Osteocyte (in vitro differentiated cells): ENCODE measurements at regions not wholly inside any gene's neighbourhood (a gene's known extent, or its start where the extent isn't known, plus 50 kb on each side); places are given as distances from the start of the nearest gene placed in this dataset.

Source experiments
- DNase-seq: peaks from one replicate; pipeline ENCODE4 v3.0.0; 2021; ENCODE audit warnings: mixed read lengths; ENCODE audit not compliant: unreplicated experiment; ENCODE audit errors: extremely low spot score
- H3K27ac Mint-ChIP-seq: one replicate; pipeline ENCODE4 v1.8.0; 2021; ENCODE audit warnings: mild to moderate bottlenecking, mixed read lengths; ENCODE audit not compliant: unreplicated experiment
- H3K27me3 Mint-ChIP-seq: one replicate; pipeline ENCODE4 v1.8.0; 2021; ENCODE audit warnings: mixed read lengths; ENCODE audit not compliant: unreplicated experiment
- H3K36me3 Mint-ChIP-seq: one replicate; pipeline ENCODE4 v1.8.0; 2021; ENCODE audit warnings: mixed read lengths; ENCODE audit not compliant: unreplicated experiment
- H3K4me1 Mint-ChIP-seq: one replicate; pipeline ENCODE4 v1.8.0; 2021; ENCODE audit warnings: mixed read lengths; ENCODE audit not compliant: unreplicated experiment
- H3K4me3 Mint-ChIP-seq: one replicate; pipeline ENCODE4 v1.8.0; 2021; ENCODE audit warnings: mild to moderate bottlenecking, moderate library complexity, mixed read lengths; ENCODE audit not compliant: unreplicated experiment
- H3K9me3 Mint-ChIP-seq: one replicate; pipeline ENCODE4 v1.8.0; 2021; ENCODE audit warnings: mixed read lengths; ENCODE audit not compliant: unreplicated experiment
- TF ChIP-seq, protein P1 (sequence below): fragments of 200-600 bp; sonication (generic); IDR thresholded peaks from 2 replicates; pipeline ENCODE4 v1.5.0; 2021; ENCODE audit warnings: antibody characterized with exemption, mild to moderate bottlenecking, moderate library complexity

DNA sequence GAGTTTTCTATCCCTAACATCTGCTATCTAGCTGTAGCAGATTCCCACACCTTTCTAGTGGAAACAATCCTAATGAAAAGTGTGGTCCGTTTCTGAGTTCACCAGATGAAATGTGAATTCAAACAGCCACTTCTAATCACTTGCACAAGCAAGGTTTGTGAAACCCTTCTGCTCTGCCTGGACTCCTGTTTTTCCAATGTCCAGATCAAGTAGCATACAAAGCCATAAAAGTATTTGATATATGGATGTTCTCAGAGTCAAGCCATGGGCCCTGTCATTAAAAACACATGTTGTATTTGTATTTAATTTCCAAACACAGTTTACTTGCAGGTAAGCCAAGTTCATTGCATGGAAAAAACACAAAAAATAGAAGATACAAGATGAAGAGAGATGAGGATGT lies 570.4 kb downstream of the NR2F1-AS1 start:
- TF ChIP-seq, protein P1, sequence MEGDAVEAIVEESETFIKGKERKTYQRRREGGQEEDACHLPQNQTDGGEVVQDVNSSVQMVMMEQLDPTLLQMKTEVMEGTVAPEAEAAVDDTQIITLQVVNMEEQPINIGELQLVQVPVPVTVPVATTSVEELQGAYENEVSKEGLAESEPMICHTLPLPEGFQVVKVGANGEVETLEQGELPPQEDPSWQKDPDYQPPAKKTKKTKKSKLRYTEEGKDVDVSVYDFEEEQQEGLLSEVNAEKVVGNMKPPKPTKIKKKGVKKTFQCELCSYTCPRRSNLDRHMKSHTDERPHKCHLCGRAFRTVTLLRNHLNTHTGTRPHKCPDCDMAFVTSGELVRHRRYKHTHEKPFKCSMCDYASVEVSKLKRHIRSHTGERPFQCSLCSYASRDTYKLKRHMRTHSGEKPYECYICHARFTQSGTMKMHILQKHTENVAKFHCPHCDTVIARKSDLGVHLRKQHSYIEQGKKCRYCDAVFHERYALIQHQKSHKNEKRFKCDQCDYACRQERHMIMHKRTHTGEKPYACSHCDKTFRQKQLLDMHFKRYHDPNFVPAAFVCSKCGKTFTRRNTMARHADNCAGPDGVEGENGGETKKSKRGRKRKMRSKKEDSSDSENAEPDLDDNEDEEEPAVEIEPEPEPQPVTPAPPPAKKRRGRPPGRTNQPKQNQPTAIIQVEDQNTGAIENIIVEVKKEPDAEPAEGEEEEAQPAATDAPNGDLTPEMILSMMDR = no peak
- H3K27ac Mint-ChIP-seq = no peak overlapping the region
- H3K36me3 Mint-ChIP-seq = no peaks in the 10 kb centered on the region

DNA sequence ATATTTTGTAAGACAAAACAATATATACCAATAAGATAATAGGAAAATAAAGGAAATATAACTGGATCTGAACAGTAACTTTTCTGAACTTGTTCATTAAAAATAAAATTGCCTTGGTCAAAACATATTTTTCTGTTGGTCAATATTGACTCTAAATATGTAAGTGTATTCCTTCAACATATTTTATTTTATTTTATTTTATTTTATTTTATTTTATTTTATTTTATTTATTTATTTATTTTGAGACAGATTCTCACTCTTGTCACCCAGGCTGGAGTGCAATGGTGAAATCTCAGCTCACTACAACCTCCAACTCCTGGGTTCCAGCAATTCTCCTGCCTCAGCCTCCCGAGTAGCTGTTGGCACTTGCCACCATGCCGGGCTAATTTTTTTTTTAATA lies 571.0 kb downstream of the NR2F1-AS1 start:
- Mint-ChIP-seq H3K9me3 (no peaks in the 10 kb centered on the region), H3K4me3 (no peak overlapping the region), H3K4me1 (peaks cover 4% of the 10 kb centered on the region), H3K27ac (no peak overlapping the region), H3K36me3 (no peaks in the 10 kb centered on the region), H3K27me3 (no peaks in the 10 kb centered on the region)
- TF ChIP-seq, protein P1 = no peak
- no peak for DNase-seq

More for the DNA sequence above, 570.4 kb downstream of the NR2F1-AS1 start:
- no peaks in the 10 kb centered on the region for H3K4me1 Mint-ChIP-seq
- no peak for DNase-seq
- H3K4me3 Mint-ChIP-seq = no peak overlapping the region
- no peaks in the 10 kb centered on the region for H3K27me3 Mint-ChIP-seq
- no peaks in the 10 kb centered on the region for H3K9me3 Mint-ChIP-seq

DNA sequence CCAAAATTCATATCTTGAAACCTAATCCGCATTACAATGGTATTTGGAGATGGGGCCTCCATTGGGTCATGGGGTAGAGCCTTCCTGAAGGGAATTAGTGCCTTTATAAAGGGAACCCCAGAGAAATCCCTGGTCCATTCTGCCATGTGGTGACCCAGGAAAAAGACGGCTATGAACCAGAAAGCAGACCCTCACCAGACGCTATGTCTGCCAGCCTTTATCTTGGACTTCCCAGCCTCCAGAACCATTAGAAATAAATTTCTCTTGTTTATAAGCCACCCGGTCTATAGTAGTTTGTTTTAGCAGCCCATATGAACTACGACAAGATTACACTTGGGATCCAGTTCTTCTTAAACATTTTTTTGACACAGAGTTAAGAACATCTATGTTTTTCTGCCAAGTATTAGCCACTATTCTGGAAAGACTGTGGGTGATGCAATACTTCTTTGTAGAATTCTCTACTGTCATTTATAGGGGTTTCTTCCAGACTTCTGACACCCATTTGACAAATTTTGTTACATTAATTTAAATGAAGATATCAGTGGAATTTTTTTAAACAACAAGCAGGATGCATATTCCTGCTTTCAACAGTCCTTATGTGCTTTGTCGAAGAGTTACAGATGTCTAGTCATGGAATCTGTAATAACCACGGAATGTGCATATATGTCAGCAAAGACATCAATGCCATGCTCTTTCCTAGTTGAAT lies 572.4 kb downstream of the NR2F1-AS1 start:
- Mint-ChIP-seq H3K27me3 (no peaks in the 10 kb centered on the region), H3K4me3 (no peak overlapping the region), H3K9me3 (no peaks in the 10 kb centered on the region), H3K4me1 (peaks cover 12% of the 10 kb centered on the region), H3K27ac (no peak overlapping the region), H3K36me3 (no peaks in the 10 kb centered on the region)
- TF ChIP-seq, protein P1 = no peak
- no peak for DNase-seq

DNA sequence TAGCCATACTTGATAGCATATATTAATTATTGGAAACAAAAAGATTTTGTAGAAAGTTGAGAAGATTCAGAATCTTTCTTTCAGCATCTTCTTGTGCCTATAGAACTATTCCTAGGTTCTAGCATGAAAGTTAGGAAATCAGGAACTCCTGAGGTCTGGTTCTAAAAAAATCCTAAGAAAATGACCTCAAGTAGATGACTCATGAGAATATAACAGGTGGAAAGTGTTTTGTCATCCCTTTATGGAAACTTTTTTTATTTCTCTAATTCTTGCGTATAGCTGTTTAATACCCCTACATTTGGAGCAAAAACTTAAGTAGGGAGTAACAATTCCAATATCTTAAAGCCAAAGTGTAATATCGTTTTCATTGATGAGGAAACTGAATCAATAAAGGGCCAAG lies 574.1 kb downstream of the NR2F1-AS1 start:
- Mint-ChIP-seq H3K27ac (no peak overlapping the region), H3K27me3 (no peaks in the 10 kb centered on the region), H3K36me3 (no peaks in the 10 kb centered on the region), H3K4me3 (no peak overlapping the region), H3K9me3 (no peaks in the 10 kb centered on the region), H3K4me1 (peaks cover 14% of the 10 kb centered on the region)
- TF ChIP-seq, protein P1 = no peak
- DNase-seq = no peak

DNA sequence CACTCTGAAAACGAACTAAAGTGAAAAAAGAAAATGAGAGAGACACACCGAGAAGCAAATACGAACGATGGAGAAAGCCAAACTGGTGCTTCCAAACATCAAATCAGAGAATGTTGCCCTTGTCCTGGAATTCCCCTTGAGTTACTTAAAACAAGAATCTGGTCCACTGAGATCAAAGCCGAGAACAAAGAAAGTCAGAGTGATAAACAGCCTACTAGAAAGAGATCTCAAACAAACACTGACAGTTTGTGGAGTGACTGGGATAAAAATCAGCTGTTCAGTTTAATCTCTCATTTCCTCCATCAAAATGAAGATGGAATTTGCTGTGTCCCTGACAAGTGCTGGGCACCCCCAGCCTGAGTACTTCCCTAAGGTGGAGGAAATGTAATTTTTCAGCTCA lies 582.6 kb downstream of the NR2F1-AS1 start:
- H3K9me3 Mint-ChIP-seq = peaks cover 12% of the 10 kb centered on the region
- TF ChIP-seq, protein P1 = no peak
- no peak overlapping the region for H3K27ac Mint-ChIP-seq
- H3K4me3 Mint-ChIP-seq = no peak overlapping the region
- DNase-seq = no peak
- no peaks in the 10 kb centered on the region for H3K27me3 Mint-ChIP-seq
- H3K36me3 Mint-ChIP-seq = peaks cover 6% of the 10 kb centered on the region
- H3K4me1 Mint-ChIP-seq = no peaks in the 10 kb centered on the region
